ENCODE measurements at regions not wholly inside any gene's neighbourhood (a gene's known extent, or its start where the extent isn't known, plus 50 kb on each side); places are given as distances from the start of the nearest gene placed in this dataset.

GRCh38 chr5:167155387-167156005, 1135.9 kb upstream of the WWC1 start:
- no peak for DNase-seq

DNA sequence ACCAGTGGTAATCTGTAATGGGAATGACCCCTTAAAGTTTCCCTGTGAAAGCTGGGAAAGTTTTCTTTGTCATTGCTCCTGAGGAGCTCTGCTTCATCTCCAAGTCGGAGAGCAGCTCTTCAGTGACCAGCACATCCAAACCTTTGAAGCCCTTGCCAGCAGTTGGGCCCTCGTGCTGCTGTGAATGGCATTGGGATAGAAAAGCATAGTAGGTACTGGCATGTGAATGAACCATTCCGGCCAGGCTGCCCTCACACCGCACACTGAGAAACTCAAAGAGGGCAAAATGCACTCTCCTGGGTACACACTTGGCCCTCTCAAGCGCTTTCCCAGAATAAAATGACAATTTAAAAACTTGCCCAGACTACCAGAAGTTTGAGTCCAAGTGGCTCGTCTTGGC, 1135.0 kb upstream of the WWC1 start:
- DNase-seq = no peak
- ATAC-seq = no peak

More at GRCh38 chr5:167155387-167156005, 1135.9 kb upstream of the WWC1 start:
- ATAC-seq = no peak

DNA sequence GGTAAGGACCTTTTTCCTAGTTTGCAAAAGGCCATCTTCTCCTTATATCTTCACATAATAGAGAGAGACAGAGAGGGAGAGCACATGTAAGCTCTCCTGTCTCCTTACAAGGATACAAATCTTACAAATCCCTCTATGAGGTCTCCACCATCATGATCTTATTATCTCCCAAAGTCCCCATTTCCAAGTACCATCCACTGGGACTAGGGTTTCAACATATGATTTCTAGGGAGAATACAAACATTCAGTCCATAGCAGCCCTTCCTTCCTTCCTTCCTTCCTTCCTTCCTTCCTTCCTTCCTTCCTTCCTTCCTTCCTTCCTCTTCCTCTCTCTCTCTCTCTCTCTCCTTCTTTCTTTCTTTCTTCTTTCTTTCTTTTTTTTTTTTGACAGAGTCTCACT, 1132.9 kb upstream of the WWC1 start:
- ATAC-seq (no peak), DNase-seq (no peak)

DNA sequence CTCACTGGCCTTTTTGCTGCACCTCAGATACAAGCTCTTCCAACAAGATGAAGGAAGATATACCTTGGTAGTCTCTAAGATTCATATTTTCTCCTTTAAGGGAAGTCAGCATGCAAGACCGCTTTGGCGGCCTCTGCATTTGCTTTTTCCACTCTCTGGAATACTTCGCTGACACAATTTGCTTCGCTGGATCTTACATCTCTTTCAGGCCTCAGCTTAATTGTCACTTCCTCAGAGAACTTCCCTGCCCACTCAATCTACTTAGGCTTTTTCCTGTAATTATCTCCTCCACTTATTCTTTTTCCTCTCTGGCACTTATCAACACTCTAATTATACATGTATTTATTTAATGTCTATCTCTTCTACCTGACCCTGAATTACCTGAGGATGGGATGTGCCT, 1131.1 kb upstream of the WWC1 start:
- DNase-seq (no peak), ATAC-seq (no peak)

GRCh38 chr5:167166696-167167095, 1124.7 kb upstream of the WWC1 start:
- ATAC-seq (no peak), DNase-seq (no peak)

DNA sequence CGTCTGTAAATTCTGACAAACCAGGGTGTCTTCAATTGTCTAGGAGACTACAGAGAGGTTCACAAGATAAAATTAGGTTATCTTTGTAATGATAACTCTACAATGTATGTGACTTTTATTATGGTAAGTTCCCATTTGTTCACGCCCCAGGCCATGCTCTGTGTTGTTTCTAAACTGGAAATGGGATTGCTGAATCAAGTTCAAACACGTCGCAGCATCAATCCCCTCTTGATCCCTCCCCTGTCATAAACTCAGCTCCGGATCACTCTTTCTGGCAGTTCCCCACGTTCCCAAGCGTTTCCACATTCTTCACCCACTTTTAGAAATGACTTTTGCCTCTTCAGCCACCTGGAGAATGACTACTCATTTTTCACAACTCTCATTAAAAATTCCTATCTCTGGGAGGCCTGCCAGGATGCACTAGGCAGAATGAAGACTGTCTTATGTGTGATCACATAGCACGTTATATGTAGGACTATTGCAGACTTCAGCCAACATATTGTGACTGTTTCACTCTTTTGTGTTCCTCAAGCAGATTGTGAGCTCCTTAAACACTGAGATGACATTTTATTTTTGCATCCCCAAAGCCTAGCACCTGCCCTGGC, 1124.2 kb upstream of the WWC1 start:
- no peak for DNase-seq
- no peak for ATAC-seq

DNA sequence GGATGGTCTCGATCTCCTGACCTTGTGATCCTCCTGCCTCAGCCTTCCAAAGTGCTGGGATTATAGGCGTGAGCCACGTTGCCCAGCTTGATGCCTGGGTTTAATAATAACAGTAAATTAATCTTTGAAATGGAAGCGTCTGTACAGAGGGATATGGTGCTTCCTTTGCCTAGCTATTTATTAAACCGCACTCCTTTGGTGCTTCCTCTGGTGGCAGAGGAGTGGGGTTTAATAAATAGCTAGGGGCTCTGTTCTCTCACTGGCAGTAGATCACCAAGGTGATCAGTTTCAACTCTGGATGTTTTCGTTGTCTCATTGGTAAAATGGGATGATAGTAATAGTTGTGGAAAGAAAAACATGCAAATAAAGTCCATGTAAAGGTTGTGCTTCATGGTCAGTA, 1122.5 kb upstream of the WWC1 start:
- ATAC-seq (no peak), DNase-seq (no peak)

DNA sequence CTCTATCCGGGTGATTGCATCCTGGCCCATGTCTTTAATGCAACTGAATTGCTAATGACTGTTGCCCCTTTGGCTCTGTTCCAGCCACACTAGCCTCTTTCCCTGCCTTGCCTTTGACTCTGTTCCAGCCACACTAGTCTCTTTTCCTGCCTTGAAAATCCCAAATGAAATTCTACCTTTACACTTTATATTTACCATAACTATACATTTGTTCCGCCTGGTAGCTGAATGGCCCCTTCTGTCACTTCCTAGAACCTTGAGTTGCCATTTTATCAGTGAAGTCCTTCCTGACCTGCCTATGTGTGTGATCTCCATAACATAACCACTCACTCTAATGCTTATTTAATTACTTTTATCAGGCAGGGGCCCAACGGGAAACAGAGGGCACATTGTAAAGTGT, 1120.4 kb upstream of the WWC1 start:
- no peak for DNase-seq
- ATAC-seq = no peak

GRCh38 chr5:167177736-167178135, 1113.7 kb upstream of the WWC1 start:
- ATAC-seq (no peak), DNase-seq (no peak)

DNA sequence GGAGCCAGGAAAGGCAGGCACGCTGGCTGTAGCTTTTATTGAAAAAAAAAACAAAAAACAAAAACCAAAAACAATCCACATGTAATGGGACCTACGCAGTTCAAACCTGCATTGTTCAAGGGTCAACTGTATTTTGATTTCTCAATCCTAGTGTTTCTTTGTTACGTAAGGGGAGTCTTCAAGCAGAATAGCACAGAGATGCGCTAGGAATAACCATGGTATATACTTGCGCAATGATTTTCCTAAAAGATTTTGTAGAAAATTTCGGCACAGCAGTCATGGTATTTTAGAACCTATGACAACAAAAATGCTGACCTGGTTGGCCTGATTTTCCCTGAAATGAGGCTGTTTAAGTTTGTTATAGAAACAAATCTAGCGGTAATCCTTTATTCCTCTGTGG, 1110.5 kb upstream of the WWC1 start:
- ATAC-seq = no peak
- no peak for DNase-seq

- ATAC-seq (no peak), DNase-seq (no peak)
These were observed 1085.6 kb upstream of the WWC1 start for GRCh38 chr5:167205881-167206280.

- no peak for DNase-seq
- no peak for ATAC-seq
These were observed 1084.4 kb upstream of the WWC1 start for GRCh38 chr5:167207081-167207480.

DNA sequence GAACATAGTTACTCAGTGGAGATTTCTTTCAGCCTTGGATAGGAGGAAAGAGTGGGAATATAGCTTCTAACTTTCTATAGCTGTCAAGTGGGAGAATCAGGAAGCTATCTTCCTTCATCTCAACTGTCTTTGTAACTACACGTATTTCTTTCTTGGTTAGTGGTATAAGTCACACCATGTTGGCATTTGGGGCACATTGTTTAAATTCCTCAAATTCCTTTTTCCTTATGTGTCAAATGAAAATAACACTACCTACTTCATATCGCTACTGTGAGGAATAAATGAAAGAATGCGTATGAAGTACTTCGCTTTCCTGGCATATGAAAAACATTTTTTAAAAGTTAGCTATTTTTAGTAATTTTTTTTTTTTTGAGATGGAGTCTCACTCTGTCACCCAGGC, 1082.5 kb upstream of the WWC1 start:
- no peak for DNase-seq
- no peak for ATAC-seq

GRCh38 chr5:167217097-167217743, 1074.2 kb upstream of the WWC1 start:
- no peak for DNase-seq
- no peak for ATAC-seq

- ATAC-seq = no peak
- no peak for DNase-seq
These were observed 1072.1 kb upstream of the WWC1 start for GRCh38 chr5:167219298-167219697.

- ATAC-seq (no peak), DNase-seq (no peak)
These were observed 1065.1 kb upstream of the WWC1 start for GRCh38 chr5:167226386-167226785.

GRCh38 chr5:167228134-167228533, 1063.3 kb upstream of the WWC1 start:
- no peak for DNase-seq
- no peak for ATAC-seq

DNA sequence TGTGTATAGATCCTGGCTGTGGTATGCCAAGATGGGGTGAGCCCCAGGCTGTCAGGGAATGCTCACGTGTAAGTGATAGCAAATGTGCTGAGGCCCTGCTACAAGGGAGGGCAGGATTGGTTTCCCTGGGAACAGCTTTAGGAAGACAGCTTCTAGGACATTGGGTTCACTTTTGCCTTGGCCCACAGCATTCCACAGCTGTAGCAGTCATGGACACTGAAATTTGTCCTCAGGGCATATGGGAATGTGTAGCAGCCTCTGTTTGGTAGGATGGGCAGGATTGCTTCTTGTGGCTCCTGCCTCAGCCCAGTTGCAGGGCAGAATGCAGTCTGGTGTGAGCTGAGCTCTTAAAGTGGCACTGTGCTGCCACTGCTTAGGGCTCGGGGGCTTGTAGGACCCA, 1061.7 kb upstream of the WWC1 start:
- no peak for ATAC-seq
- DNase-seq = no peak

- DNase-seq (no peak), ATAC-seq (no peak)
These were observed 1061.0 kb upstream of the WWC1 start for GRCh38 chr5:167230414-167230813.

- DNase-seq (no peak), ATAC-seq (no peak)
These were observed 1058.7 kb upstream of the WWC1 start for GRCh38 chr5:167232675-167233311.

DNA sequence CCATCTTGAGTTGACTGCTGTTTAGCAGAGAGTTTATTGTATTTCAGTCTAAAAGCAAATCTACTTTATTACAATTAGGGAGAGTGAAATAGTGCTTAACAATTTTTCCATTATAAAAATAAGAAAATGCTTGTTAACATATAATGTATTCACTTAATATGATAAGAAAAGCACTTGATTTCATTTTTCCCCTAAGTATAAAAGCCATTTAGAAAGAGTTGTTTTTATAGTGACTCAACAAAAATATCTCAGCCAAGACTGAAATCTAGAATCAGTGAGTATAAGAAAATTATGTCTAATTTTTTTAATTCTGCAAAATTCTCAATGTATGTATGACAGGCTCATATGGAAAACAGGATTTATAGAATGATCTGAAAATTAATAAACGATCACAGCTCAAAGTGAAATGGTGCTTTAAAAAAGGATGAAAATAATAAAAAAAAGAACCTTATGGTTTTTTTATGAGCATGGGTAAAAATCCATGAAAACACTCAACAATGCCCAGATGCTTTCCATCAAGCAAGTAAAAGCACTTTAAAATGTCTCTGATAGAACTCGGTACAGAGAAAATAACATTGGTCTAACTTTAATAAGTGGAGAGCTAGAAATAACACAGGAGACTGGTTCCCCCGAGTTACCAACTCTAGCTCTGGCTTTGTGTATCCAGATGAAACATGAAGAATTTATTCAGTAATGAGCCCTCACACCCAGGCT, 1057.8 kb upstream of the WWC1 start:
- ATAC-seq (no peak), DNase-seq (no peak)

- DNase-seq (no peak), ATAC-seq (no peak)
These were observed 1049.9 kb upstream of the WWC1 start for GRCh38 chr5:167241436-167242067.
